NCI-H446 (cell line): ENCODE measurements at regions not wholly inside any gene's neighbourhood (a gene's known extent, or its start where the extent isn't known, plus 50 kb on each side); places are given as distances from the start of the nearest gene placed in this dataset.

Experiments
- DNase-seq, 2 experiments: peaks; one replicate each; lab custom pipeline; 2025; lab: John Stamatoyannopoulos, UW

- DNase-seq, result no peak
Observed at GRCh38 chr16:7183768-7184167, 148.9 kb upstream of the RBFOX1 start.

GRCh38 chr16:7182510-7183109, 150.0 kb upstream of the RBFOX1 start:
- no peak for DNase-seq

GRCh38 chr16:7177875-7178274, 154.8 kb upstream of the RBFOX1 start:
- no peak for DNase-seq

GRCh38 chr16:7171151-7171550, 161.5 kb upstream of the RBFOX1 start:
- DNase-seq, result no peak

- no peak for DNase-seq
Observed at GRCh38 chr16:7167626-7168025, 165.0 kb upstream of the RBFOX1 start.

GRCh38 chr16:7161891-7162290, 170.8 kb upstream of the RBFOX1 start:
- DNase-seq, result no peak

GRCh38 chr16:7160093-7160492, 172.6 kb upstream of the RBFOX1 start:
- no peak for DNase-seq

- no peak for DNase-seq
Observed at GRCh38 chr16:7158481-7158880, 174.2 kb upstream of the RBFOX1 start.

- DNase-seq, result no peak
Observed at GRCh38 chr16:7150230-7150629, 182.4 kb upstream of the RBFOX1 start.

- DNase-seq, result no peak
Observed at GRCh38 chr16:7148606-7149005, 184.0 kb upstream of the RBFOX1 start.

- no peak for DNase-seq
Observed at GRCh38 chr16:7140899-7141298, 191.7 kb upstream of the RBFOX1 start.

GRCh38 chr16:7137560-7138330, 194.9 kb upstream of the RBFOX1 start:
- no peak for DNase-seq

- DNase-seq, result no peak
Observed at GRCh38 chr16:7132465-7132864, 200.2 kb upstream of the RBFOX1 start.

GRCh38 chr16:7124701-7125100, 207.9 kb upstream of the RBFOX1 start:
- DNase-seq, result no peak

GRCh38 chr16:7124242-7124641, 208.4 kb upstream of the RBFOX1 start:
- no peak for DNase-seq

GRCh38 chr16:7116734-7117133, 215.9 kb upstream of the RBFOX1 start:
- no peak for DNase-seq

- no peak for DNase-seq
Observed at GRCh38 chr16:7115898-7116297, 216.7 kb upstream of the RBFOX1 start.

- DNase-seq, result no peak
Observed at GRCh38 chr16:7113949-7114348, 218.7 kb upstream of the RBFOX1 start.

GRCh38 chr16:7113395-7113794, 219.2 kb upstream of the RBFOX1 start:
- DNase-seq, result no peak

GRCh38 chr16:7111265-7111664, 221.4 kb upstream of the RBFOX1 start:
- no peak for DNase-seq

GRCh38 chr16:7107436-7107835, 225.2 kb upstream of the RBFOX1 start:
- DNase-seq, result no peak

- no peak for DNase-seq
Observed at GRCh38 chr16:7103056-7103455, 229.6 kb upstream of the RBFOX1 start.

GRCh38 chr16:7101054-7101453, 231.6 kb upstream of the RBFOX1 start:
- DNase-seq, result no peak

- no peak for DNase-seq
Observed at GRCh38 chr16:7097518-7097917, 235.1 kb upstream of the RBFOX1 start.
